SJCRH30 (cell line): ENCODE measurements at regions not wholly inside any gene's neighbourhood (a gene's known extent, or its start where the extent isn't known, plus 50 kb on each side); places are given as distances from the start of the nearest gene placed in this dataset.

Source experiments
- DNase-seq, 2 experiments: peaks; one replicate each; pipeline ENCODE4 v3.0.0-alpha.2; 2015 to 2020
- H3K27ac ChIP-seq: fragments of 250-450 bp; sonication (Bioruptor Pico); 2 replicates; pipeline ENCODE4 v1.5.1; 2020; ENCODE audit warnings: mild to moderate bottlenecking, moderate library complexity
- H3K27me3 ChIP-seq: fragments of 250-450 bp; sonication (Bioruptor Pico); 2 replicates; pipeline ENCODE4 v1.5.1; 2020; ENCODE audit warnings: mild to moderate bottlenecking, moderate library complexity
- H3K36me3 ChIP-seq: fragments of 250-450 bp; sonication (Bioruptor Pico); 2 replicates; pipeline ENCODE4 v1.5.1; 2020; ENCODE audit warnings: mild to moderate bottlenecking, moderate library complexity
- H3K4me1 ChIP-seq: fragments of 250-450 bp; sonication (Bioruptor Pico); 2 replicates; pipeline ENCODE4 v1.5.1; 2020; ENCODE audit warnings: mild to moderate bottlenecking, moderate library complexity
- H3K4me3 ChIP-seq: fragments of 250-450 bp; sonication (Bioruptor Pico); 2 replicates; pipeline ENCODE4 v1.5.1; 2020; ENCODE audit warnings: mild to moderate bottlenecking, moderate library complexity
- H3K9me3 ChIP-seq: fragments of 250-450 bp; sonication (Bioruptor Pico); replicated peaks from 2 replicates; pipeline ENCODE4 v1.5.1; 2020; ENCODE audit warnings: mild to moderate bottlenecking, moderate library complexity

GRCh38 chr12:13503094-13503835 is 306.7 kb downstream of the EMP1 start:
- no peaks in the 10 kb centered on the region for H3K36me3 ChIP-seq
- H3K9me3 ChIP-seq = no peaks in the 10 kb centered on the region
- peaks cover 16% of the 10 kb centered on the region for H3K4me1 ChIP-seq
- no peak overlapping the region; the same call in 1 of the 2 replicates for H3K27ac ChIP-seq
- no peak overlapping the region for H3K4me3 ChIP-seq
- H3K27me3 ChIP-seq = no peaks in the 10 kb centered on the region
- peak in 1 of 2 experiments; percentile 26 for DNase-seq

- no peaks in the 10 kb centered on the region for H3K27me3 ChIP-seq
- no peaks in the 10 kb centered on the region for H3K36me3 ChIP-seq
- no peak overlapping the region for H3K27ac ChIP-seq
- no peak for DNase-seq
- peaks cover 10% of the 10 kb centered on the region for H3K4me1 ChIP-seq
- no peaks in the 10 kb centered on the region for H3K9me3 ChIP-seq
- H3K4me3 ChIP-seq = no peak overlapping the region
These were observed 302.5 kb downstream of the EMP1 start for GRCh38 chr12:13499008-13499407.

GRCh38 chr12:13496111-13496510 is 299.6 kb downstream of the EMP1 start:
- Histone ChIP-seq H3K27ac (no peak overlapping the region), H3K4me1 (no peaks in the 10 kb centered on the region), H3K4me3 (no peak overlapping the region), H3K9me3 (no peaks in the 10 kb centered on the region), H3K36me3 (no peaks in the 10 kb centered on the region), H3K27me3 (no peaks in the 10 kb centered on the region)
- no peak for DNase-seq

GRCh38 chr12:13489246-13489645 is 292.7 kb downstream of the EMP1 start:
- no peak for DNase-seq
- Histone ChIP-seq H3K9me3 (no peaks in the 10 kb centered on the region), H3K36me3 (no peaks in the 10 kb centered on the region), H3K4me3 (no peak overlapping the region), H3K4me1 (no peaks in the 10 kb centered on the region), H3K27ac (no peak overlapping the region), H3K27me3 (no peaks in the 10 kb centered on the region)

GRCh38 chr12:13487326-13487725 is 290.8 kb downstream of the EMP1 start:
- Histone ChIP-seq H3K27ac (no peak overlapping the region), H3K4me1 (no peaks in the 10 kb centered on the region), H3K36me3 (no peaks in the 10 kb centered on the region), H3K27me3 (no peaks in the 10 kb centered on the region), H3K4me3 (no peak overlapping the region), H3K9me3 (no peaks in the 10 kb centered on the region)
- no peak for DNase-seq

GRCh38 chr12:13486794-13487193 is 290.3 kb downstream of the EMP1 start:
- no peak for DNase-seq

GRCh38 chr12:13478650-13479181 is 282.2 kb downstream of the EMP1 start:
- no peaks in the 10 kb centered on the region for H3K27me3 ChIP-seq
- no peaks in the 10 kb centered on the region for H3K36me3 ChIP-seq
- no peaks in the 10 kb centered on the region for H3K9me3 ChIP-seq
- DNase-seq = no peak
- no peak overlapping the region for H3K4me3 ChIP-seq
- H3K27ac ChIP-seq = no peak overlapping the region
- no peaks in the 10 kb centered on the region for H3K4me1 ChIP-seq

More at GRCh38 chr12:13486794-13487193, 290.3 kb downstream of the EMP1 start:
- H3K27ac ChIP-seq = no peak overlapping the region
- no peaks in the 10 kb centered on the region for H3K9me3 ChIP-seq
- H3K36me3 ChIP-seq = no peaks in the 10 kb centered on the region
- no peak overlapping the region for H3K4me3 ChIP-seq
- no peaks in the 10 kb centered on the region for H3K4me1 ChIP-seq
- no peaks in the 10 kb centered on the region for H3K27me3 ChIP-seq

GRCh38 chr12:13474381-13474780 is 277.9 kb downstream of the EMP1 start:
- H3K9me3 ChIP-seq = no peaks in the 10 kb centered on the region
- peak in 1 of 2 experiments; percentile 12 for DNase-seq
- H3K4me1 ChIP-seq = no peaks in the 10 kb centered on the region; the same call in 1 of the 2 replicates
- H3K36me3 ChIP-seq = no peaks in the 10 kb centered on the region
- H3K4me3 ChIP-seq = no peak overlapping the region
- no peak overlapping the region for H3K27ac ChIP-seq
- no peaks in the 10 kb centered on the region for H3K27me3 ChIP-seq

- Histone ChIP-seq H3K27ac (no peak overlapping the region), H3K9me3 (no peaks in the 10 kb centered on the region), H3K36me3 (no peaks in the 10 kb centered on the region), H3K4me3 (no peak overlapping the region), H3K27me3 (no peaks in the 10 kb centered on the region), H3K4me1 (no peaks in the 10 kb centered on the region; the same call in 1 of the 2 replicates)
- DNase-seq = peak; percentile 18 to 50
These were observed 276.2 kb downstream of the EMP1 start for GRCh38 chr12:13472690-13473089.

- H3K27me3 ChIP-seq = no peaks in the 10 kb centered on the region
These were observed 274.9 kb downstream of the EMP1 start for GRCh38 chr12:13471471-13471870.

GRCh38 chr12:13465635-13466034 is 269.1 kb downstream of the EMP1 start:
- Histone ChIP-seq H3K36me3 (no peaks in the 10 kb centered on the region), H3K4me3 (no peak overlapping the region), H3K9me3 (no peaks in the 10 kb centered on the region), H3K27me3 (no peaks in the 10 kb centered on the region), H3K27ac (no peak overlapping the region), H3K4me1 (no peaks in the 10 kb centered on the region)
- no peak for DNase-seq

More at GRCh38 chr12:13471471-13471870, 274.9 kb downstream of the EMP1 start:
- H3K9me3 ChIP-seq = no peaks in the 10 kb centered on the region
- no peak overlapping the region for H3K4me3 ChIP-seq
- no peaks in the 10 kb centered on the region; the same call in 1 of the 2 replicates for H3K4me1 ChIP-seq
- no peaks in the 10 kb centered on the region for H3K36me3 ChIP-seq
- H3K27ac ChIP-seq = no peak overlapping the region
- DNase-seq = no peak

GRCh38 chr12:13463189-13463588 is 266.7 kb downstream of the EMP1 start:
- DNase-seq = no peak
- no peaks in the 10 kb centered on the region for H3K4me1 ChIP-seq
- no peaks in the 10 kb centered on the region for H3K9me3 ChIP-seq
- no peaks in the 10 kb centered on the region for H3K36me3 ChIP-seq
- H3K4me3 ChIP-seq = no peak overlapping the region
- no peaks in the 10 kb centered on the region for H3K27me3 ChIP-seq
- no peak overlapping the region for H3K27ac ChIP-seq

GRCh38 chr12:13462450-13462849 is 265.9 kb downstream of the EMP1 start:
- DNase-seq = no peak
- H3K4me3 ChIP-seq = no peak overlapping the region
- no peak overlapping the region for H3K27ac ChIP-seq
- no peaks in the 10 kb centered on the region for H3K27me3 ChIP-seq
- no peaks in the 10 kb centered on the region for H3K36me3 ChIP-seq
- no peaks in the 10 kb centered on the region for H3K9me3 ChIP-seq
- no peaks in the 10 kb centered on the region for H3K4me1 ChIP-seq

- DNase-seq = no peak
- no peaks in the 10 kb centered on the region for H3K4me1 ChIP-seq
- no peaks in the 10 kb centered on the region for H3K27me3 ChIP-seq
- H3K4me3 ChIP-seq = no peak overlapping the region
- no peaks in the 10 kb centered on the region for H3K36me3 ChIP-seq
- no peaks in the 10 kb centered on the region; the same call in 1 of the 2 replicates for H3K9me3 ChIP-seq
- H3K27ac ChIP-seq = no peak overlapping the region
These were observed 259.2 kb downstream of the EMP1 start for GRCh38 chr12:13455778-13456144.

- DNase-seq = no peak
These were observed 258.7 kb downstream of the EMP1 start for GRCh38 chr12:13454991-13455777.

More at GRCh38 chr12:13454991-13455777, 258.7 kb downstream of the EMP1 start:
- no peaks in the 10 kb centered on the region; the same call in 1 of the 2 replicates for H3K9me3 ChIP-seq
- H3K27me3 ChIP-seq = no peaks in the 10 kb centered on the region
- no peak overlapping the region for H3K4me3 ChIP-seq
- no peaks in the 10 kb centered on the region for H3K4me1 ChIP-seq
- no peak overlapping the region for H3K27ac ChIP-seq
- no peaks in the 10 kb centered on the region for H3K36me3 ChIP-seq
